GM12864 (cell line): ENCODE measurements at regions not wholly inside any gene's neighbourhood (a gene's known extent, or its start where the extent isn't known, plus 50 kb on each side); places are given as distances from the start of the nearest gene placed in this dataset.

Experiments used
- DNase-seq: peaks from one replicate; pipeline ENCODE4 v3.0.0-alpha.2; 2011; ENCODE audit warnings: low read depth
- H3K4me3 ChIP-seq: 2 replicates; pipeline ENCODE4 v1.5.1; 2011; ENCODE audit warnings: mild to moderate bottlenecking, low read depth, low read length, control low read depth
- TF ChIP-seq, protein P1 (sequence below): IDR thresholded peaks from 2 replicates; pipeline ENCODE4 v1.5.1; 2011; ENCODE audit warnings: low read depth, mild to moderate bottlenecking, moderate library complexity, low read length, control low read depth, inconsistent platforms; ENCODE audit errors: missing control alignments

DNA sequence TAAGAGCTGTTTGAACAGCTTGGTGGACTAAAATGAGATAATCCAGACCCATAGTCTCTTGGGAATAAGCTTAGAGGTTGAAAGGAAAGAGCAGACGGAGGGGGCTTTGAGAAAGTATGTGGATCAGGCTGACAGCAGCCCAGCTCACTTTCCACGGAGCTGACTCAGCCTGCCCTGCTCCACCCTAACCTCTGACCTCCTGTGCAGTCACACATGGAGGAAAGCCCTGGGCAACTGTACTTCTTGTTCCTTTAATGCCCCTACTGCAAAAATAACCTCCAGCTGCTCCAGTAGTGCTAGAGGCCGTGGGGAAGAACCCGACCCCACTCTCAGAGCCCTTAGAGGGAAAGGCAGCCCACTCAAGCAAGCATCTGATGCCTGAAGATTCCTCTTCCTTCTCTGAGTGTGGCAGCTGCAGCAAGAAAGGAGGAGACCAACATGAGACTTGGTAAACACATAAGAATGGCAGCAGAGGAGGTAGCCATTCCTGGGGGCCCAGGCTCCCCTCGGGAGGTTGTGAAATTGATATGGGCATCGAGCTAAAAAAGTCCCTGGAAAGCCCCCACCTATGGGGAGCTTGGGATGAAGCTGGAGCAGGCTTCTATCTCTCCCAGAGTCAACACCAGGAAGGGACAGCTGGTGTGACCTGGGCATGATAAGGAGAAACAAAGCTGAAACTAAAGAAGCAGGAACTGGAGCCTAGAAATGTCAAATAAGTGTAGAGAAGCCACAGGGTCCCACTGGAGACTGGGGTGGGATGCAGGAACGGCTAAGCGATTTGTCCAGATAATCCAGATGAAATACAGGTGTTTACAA is 204.3 kb downstream of the PIK3R1 start:
- no peak overlapping the region for H3K4me3 ChIP-seq
- TF ChIP-seq, protein P1, sequence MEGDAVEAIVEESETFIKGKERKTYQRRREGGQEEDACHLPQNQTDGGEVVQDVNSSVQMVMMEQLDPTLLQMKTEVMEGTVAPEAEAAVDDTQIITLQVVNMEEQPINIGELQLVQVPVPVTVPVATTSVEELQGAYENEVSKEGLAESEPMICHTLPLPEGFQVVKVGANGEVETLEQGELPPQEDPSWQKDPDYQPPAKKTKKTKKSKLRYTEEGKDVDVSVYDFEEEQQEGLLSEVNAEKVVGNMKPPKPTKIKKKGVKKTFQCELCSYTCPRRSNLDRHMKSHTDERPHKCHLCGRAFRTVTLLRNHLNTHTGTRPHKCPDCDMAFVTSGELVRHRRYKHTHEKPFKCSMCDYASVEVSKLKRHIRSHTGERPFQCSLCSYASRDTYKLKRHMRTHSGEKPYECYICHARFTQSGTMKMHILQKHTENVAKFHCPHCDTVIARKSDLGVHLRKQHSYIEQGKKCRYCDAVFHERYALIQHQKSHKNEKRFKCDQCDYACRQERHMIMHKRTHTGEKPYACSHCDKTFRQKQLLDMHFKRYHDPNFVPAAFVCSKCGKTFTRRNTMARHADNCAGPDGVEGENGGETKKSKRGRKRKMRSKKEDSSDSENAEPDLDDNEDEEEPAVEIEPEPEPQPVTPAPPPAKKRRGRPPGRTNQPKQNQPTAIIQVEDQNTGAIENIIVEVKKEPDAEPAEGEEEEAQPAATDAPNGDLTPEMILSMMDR, result no peak
- DNase-seq, result no peak

DNA sequence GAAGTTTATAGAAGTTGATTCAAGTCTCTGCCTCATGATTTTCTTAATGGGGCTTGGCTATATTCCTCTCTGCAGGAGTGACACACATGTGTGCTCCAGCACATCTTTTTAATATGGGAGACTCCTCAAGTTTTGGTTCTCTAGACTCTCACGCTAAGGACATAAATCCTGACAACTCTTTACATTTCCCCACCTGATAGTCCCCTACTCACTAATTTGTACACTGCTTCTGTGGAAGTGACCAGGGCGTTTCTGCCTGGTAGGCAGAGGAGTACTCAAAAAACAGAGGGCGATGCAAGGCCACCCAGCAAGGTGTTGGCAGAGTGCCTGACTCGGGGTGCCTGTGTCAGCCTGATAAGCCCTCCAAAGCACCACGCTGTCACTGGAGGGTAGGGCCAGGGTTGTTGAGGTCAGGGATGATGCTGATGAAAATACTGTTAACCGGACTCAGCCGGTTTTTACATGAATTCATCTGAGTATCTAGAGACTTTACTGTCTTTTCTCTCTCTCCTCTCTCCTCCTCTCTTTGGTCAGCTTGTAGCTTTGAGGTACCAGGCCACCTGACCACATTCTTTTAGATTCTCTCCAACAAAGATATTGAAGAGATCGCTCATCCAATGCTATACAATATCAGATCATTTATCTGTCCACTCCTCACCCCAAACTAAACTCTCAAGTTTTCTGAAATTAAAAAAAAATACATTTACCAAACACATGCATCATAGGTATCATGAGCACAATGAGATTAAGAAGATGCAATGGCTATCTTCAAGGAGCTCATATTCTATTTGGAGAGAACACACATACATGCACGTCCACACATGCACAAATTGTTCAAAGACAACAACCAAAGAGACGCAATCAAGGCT is 205.2 kb downstream of the PIK3R1 start:
- TF ChIP-seq, protein P1, result no peak
- no peak for DNase-seq
- no peak overlapping the region for H3K4me3 ChIP-seq

DNA sequence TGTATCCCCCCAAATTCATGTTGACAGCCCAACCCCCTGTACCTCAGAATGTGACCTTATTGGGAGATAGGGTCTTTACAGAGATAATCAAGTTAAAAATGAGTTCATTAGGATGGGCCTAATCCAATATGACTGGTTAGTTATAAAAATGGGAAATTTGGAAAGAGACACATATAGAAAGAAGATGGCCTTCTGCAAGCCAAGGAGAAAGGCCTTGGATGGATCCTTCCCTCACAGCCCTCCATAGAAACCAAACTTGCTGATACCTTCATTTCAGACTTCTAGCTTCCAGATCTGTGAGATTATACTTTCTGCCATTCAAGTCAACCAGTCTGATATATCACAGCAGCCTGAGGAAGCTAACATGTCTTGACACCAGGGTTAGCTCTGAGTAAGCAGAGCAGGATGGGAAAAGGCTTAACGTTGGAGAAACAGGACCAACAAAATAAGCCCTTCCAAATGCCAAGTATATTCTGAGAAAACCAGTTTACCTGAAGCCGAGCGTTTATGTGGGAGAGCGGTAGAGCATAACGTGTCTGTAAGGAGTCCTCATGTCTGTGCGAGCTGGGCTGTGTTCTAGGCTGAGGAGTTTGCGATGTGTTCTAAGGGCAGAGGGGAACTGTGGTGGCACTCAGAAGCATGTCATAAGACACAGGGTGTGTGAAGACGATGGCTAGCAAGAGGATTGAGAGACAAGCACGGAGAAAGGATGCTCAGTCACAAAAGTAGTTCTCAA is 206.1 kb downstream of the PIK3R1 start:
- H3K4me3 ChIP-seq, result no peak overlapping the region
- DNase-seq, result no peak
- TF ChIP-seq, protein P1, result no peak

DNA sequence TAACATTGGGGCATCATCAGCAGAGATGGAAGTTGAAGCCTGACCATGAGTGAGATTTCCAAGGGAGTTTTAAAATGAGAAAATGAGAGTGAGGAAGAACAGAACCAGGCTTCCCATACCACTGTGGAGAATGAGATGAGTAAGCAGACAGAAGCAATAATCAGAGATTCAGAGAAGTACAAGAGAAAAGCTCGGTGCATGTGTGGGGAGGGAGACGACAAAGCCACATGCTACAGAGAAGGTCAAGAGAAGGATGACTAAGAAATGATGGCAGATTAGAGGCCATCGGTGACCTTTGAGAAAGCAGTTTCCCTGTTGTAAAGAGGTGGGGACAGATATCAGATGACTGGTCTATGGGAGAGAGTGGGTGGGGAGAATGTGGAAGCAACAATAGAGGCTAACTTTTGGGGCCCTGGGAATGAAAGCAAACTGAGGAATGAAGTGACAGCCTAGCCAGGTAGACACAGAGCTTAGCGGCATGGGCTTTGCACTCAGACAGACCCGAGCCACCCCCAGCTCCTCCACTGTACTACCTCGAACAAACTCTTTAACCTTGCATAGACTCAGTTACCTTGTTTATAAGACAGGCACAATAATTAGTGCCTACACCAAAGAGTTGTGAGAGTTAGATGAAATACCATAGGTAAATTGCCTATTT is 207.7 kb downstream of the PIK3R1 start:
- no peak overlapping the region for H3K4me3 ChIP-seq
- TF ChIP-seq, protein P1, result no peak
- DNase-seq, result no peak

DNA sequence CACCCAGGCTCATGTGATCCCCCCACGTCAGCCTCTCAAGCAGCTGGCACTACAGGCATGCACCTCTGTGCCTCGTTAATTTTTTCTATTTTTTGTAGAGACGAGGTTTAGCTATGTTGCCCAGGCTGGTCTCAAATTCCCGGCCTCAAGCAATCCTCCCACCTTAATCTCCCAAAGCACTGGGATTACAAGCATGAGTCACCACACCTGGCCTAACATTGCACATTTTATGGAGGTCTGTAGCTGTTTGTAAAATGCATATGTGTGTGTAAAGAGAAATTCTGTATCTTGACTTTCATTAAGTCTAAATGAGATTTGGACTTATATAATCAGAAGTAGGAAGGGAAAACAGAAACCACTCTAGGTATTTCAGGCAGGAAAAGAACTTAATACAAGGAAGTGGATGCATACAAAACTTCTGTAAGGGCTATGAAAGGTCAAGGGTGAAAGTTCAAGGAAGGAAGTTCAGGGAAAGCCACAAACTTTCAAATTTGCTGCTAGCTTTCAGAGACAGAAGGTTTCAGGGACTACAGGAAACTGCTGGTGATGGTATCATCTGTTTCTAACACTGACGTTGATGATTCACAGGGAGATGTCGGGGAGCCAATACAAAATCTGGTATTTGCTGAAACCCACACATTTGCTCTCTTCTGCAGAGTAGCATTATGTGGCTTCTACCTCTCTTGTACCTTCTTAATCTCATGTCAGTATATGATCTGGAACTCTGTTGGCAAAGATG is 209.4 kb downstream of the PIK3R1 start:
- no peak overlapping the region for H3K4me3 ChIP-seq
- TF ChIP-seq, protein P1, result no peak

DNA sequence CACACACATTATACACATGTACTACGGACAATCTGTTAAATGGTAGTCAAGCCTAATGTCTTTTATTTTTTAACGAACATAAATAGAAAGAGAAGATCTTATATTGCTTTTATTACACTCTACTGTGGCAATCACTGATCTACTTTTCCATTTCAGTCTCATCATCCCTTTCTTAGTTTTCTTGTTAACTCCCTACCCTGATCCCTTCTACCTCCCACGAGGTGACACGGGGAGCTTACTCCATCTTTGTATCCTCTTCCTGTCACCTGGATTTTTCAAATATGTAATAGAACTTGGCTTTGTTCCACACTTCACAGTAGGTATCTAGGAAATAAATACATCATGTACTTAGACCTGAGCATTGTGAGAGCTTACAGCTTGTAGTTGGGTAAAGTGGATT is 211.0 kb downstream of the PIK3R1 start:
- TF ChIP-seq, protein P1, result no peak
- DNase-seq, result no peak
- no peak overlapping the region for H3K4me3 ChIP-seq

More for the DNA sequence above, 209.4 kb downstream of the PIK3R1 start:
- no peak for DNase-seq
